ENCODE measurements at regions not wholly inside any gene's neighbourhood (a gene's known extent, or its start where the extent isn't known, plus 50 kb on each side); places are given as distances from the start of the nearest gene placed in this dataset.

GRCh38 chr17:53088481-53088880 lies 734.2 kb upstream of the KIF2B start:
- TF ChIP-seq, protein P1, sequence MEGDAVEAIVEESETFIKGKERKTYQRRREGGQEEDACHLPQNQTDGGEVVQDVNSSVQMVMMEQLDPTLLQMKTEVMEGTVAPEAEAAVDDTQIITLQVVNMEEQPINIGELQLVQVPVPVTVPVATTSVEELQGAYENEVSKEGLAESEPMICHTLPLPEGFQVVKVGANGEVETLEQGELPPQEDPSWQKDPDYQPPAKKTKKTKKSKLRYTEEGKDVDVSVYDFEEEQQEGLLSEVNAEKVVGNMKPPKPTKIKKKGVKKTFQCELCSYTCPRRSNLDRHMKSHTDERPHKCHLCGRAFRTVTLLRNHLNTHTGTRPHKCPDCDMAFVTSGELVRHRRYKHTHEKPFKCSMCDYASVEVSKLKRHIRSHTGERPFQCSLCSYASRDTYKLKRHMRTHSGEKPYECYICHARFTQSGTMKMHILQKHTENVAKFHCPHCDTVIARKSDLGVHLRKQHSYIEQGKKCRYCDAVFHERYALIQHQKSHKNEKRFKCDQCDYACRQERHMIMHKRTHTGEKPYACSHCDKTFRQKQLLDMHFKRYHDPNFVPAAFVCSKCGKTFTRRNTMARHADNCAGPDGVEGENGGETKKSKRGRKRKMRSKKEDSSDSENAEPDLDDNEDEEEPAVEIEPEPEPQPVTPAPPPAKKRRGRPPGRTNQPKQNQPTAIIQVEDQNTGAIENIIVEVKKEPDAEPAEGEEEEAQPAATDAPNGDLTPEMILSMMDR (IDR thresholded peaks at IDR 0.05 in 4 of 5, conservative IDR thresholded peaks at IDR 0.05 in 1 of 5) = no peak
- no peak for TF ChIP-seq POLR2A (IDR thresholded peaks at IDR 0.05)
